BLaER1 treated with 17β-estradiol and CSF1 and Interleukin-3, amounts not matched to agents 10 nM and 100 nM (cell line): ENCODE measurements at regions not wholly inside any gene's neighbourhood (a gene's known extent, or its start where the extent isn't known, plus 50 kb on each side); places are given as distances from the start of the nearest gene placed in this dataset.
"Not testable (repeated sequence)": the region's sequence is repeated elsewhere in the genome, so short reads cannot be mapped to it uniquely, and the experiment has no call there.

Source experiments
- H3K27ac ChIP-seq, 11 experiments: shearing (Covaris generic); formaldehyde crosslinking; 2 replicates each; pipeline ENCODE4 v1.8.1; 2022
- H3K27me3 ChIP-seq, 11 experiments: shearing (Covaris generic); formaldehyde crosslinking; 2 replicates each; pipeline ENCODE4 v1.8.1; 2022
- H3K36me3 ChIP-seq, 11 experiments: shearing (Covaris generic); formaldehyde crosslinking; 2 replicates each; pipeline ENCODE4 v1.8.1; 2022
- H3K4me1 ChIP-seq, 10 experiments: shearing (Covaris generic); formaldehyde crosslinking; 2 replicates each; pipeline ENCODE4 v1.8.1; 2022
- H3K4me2 ChIP-seq, 11 experiments: shearing (Covaris generic); formaldehyde crosslinking; 2 replicates each; pipeline ENCODE4 v1.8.1; 2022
- H3K4me3 ChIP-seq, 10 experiments: shearing (Covaris generic); formaldehyde crosslinking; 2 replicates each; pipeline ENCODE4 v1.8.1; 2022
- H3K9ac ChIP-seq, 11 experiments: shearing (Covaris generic); formaldehyde crosslinking; 2 replicates each; pipeline ENCODE4 v1.8.1; 2022
- H3K9me3 ChIP-seq, 11 experiments: shearing (Covaris generic); formaldehyde crosslinking; replicated peaks in 1 of 11; 2 replicates each; pipeline ENCODE4 v1.8.1; 2022
- H4K20me1 ChIP-seq, 11 experiments: shearing (Covaris generic); formaldehyde crosslinking; 2 replicates each; pipeline ENCODE4 v1.8.1; 2022
- Cebpa-rat ChIP-seq, 11 experiments: shearing (Covaris generic); IDR thresholded peaks; 2 replicates each; pipeline ENCODE4 v1.8.1; 2022

- Histone ChIP-seq H3K4me1 (peaks cover 14 to 47% (median 31%) of the 10 kb centered on the region in 10 experiments), H3K9ac (no peak overlapping the region), H3K9me3 (peaks cover 0 to 5% (median 0%) of the 10 kb centered on the region in 11 experiments; a peak in 2 of 22 replicates), H3K36me3 (no peaks in the 10 kb centered on the region), H4K20me1 (peaks cover 0 to 11% (median 0%) of the 10 kb centered on the region in 11 experiments; a peak in 5 of 22 replicates), H3K4me3 (no peak overlapping the region), H3K27me3 (peaks cover 0 to 26% (median 0%) of the 10 kb centered on the region in 11 experiments; a peak in 8 of 22 replicates), H3K4me2 (no peak overlapping the region), H3K27ac (no peak overlapping the region)
- TF ChIP-seq Cebpa-rat (IDR thresholded peaks at IDR 0.05), result no peak
Measured at GRCh38 chr10:131822692-131823245, 78.0 kb upstream of the PPP2R2D start.

GRCh38 chr10:131823601-131824099, 77.2 kb upstream of the PPP2R2D start:
- H3K9ac ChIP-seq, H3K36me3 ChIP-seq, H3K27ac ChIP-seq, H3K4me3 ChIP-seq, H3K9me3 ChIP-seq: not testable (repeated sequence)
- H3K27me3 ChIP-seq, result peaks cover 0 to 26% (median 0%) of the 10 kb centered on the region in 11 experiments; a peak in 8 of 22 replicates
- peak overlapping the region in 1 of 11 experiments; percentile 95; a peak in 1 of 22 replicates for H3K4me2 ChIP-seq
- peaks cover 0 to 11% (median 0%) of the 10 kb centered on the region in 11 experiments; a peak in 5 of 22 replicates for H4K20me1 ChIP-seq
- peaks cover 14 to 41% (median 27%) of the 10 kb centered on the region in 10 experiments for H3K4me1 ChIP-seq

GRCh38 chr10:131824371-131825149, 76.2 kb upstream of the PPP2R2D start:
- no peak for TF ChIP-seq Cebpa-rat (IDR thresholded peaks at IDR 0.05)
- Histone ChIP-seq H3K4me2 (peak overlapping the region; percentile 69 to 96 (median 82)), H3K36me3 (no peaks in the 10 kb centered on the region), H3K4me3 (peak overlapping the region in 3 of 10 experiments; percentile 7 to 22 (median 14); a peak in 3 of 20 replicates), H3K27me3 (peaks cover 0 to 26% (median 0%) of the 10 kb centered on the region in 11 experiments; a peak in 8 of 22 replicates), H3K27ac (peak overlapping the region in 3 of 11 experiments; percentile 2 to 35 (median 18); a peak in 2 of 22 replicates), H3K9ac (peak overlapping the region in 4 of 11 experiments; percentile 46 to 61 (median 55); a peak in 10 of 22 replicates), H3K9me3 (peaks cover 0 to 10% (median 0%) of the 10 kb centered on the region in 11 experiments; a peak in 5 of 22 replicates), H4K20me1 (peaks cover 0 to 11% (median 0%) of the 10 kb centered on the region in 11 experiments; a peak in 5 of 22 replicates), H3K4me1 (peaks cover 14 to 41% (median 27%) of the 10 kb centered on the region in 10 experiments)

- Histone ChIP-seq H3K9ac (peak overlapping the region in 4 of 11 experiments; percentile 46 to 61 (median 55); a peak in 6 of 22 replicates), H3K4me3 (peak overlapping the region in 3 of 10 experiments; percentile 7 to 22 (median 14); a peak in 2 of 20 replicates), H4K20me1 (peaks cover 0 to 11% (median 0%) of the 10 kb centered on the region in 11 experiments; a peak in 5 of 22 replicates), H3K4me2 (peak overlapping the region; percentile 69 to 96 (median 82)), H3K27me3 (peaks cover 0 to 26% (median 0%) of the 10 kb centered on the region in 11 experiments; a peak in 8 of 22 replicates), H3K36me3 (no peaks in the 10 kb centered on the region), H3K9me3 (peaks cover 0 to 10% (median 0%) of the 10 kb centered on the region in 11 experiments; a peak in 5 of 22 replicates), H3K27ac (peak overlapping the region in 3 of 11 experiments; percentile 2 to 35 (median 18); a peak in 2 of 22 replicates), H3K4me1 (peaks cover 14 to 41% (median 26%) of the 10 kb centered on the region in 10 experiments)
- no peak for TF ChIP-seq Cebpa-rat (IDR thresholded peaks at IDR 0.05)
Measured at GRCh38 chr10:131825150-131825848, 75.5 kb upstream of the PPP2R2D start.

GRCh38 chr10:131825960-131826650, 74.7 kb upstream of the PPP2R2D start:
- no peak overlapping the region for H3K9ac ChIP-seq
- no peak overlapping the region for H3K4me3 ChIP-seq
- H3K9me3 ChIP-seq, result peaks cover 0 to 10% (median 0%) of the 10 kb centered on the region in 11 experiments; a peak in 5 of 22 replicates
- H3K27ac ChIP-seq, result no peak overlapping the region
- peak overlapping the region in 9 of 11 experiments; percentile 37 to 96 (median 86); a peak in 14 of 22 replicates for H3K4me2 ChIP-seq
- peaks cover 14 to 40% (median 26%) of the 10 kb centered on the region in 10 experiments for H3K4me1 ChIP-seq
- peaks cover 0 to 26% (median 0%) of the 10 kb centered on the region in 11 experiments; a peak in 8 of 22 replicates for H3K27me3 ChIP-seq
- no peak for TF ChIP-seq Cebpa-rat (IDR thresholded peaks at IDR 0.05)
- H3K36me3 ChIP-seq, result no peaks in the 10 kb centered on the region
- H4K20me1 ChIP-seq, result peaks cover 0 to 11% (median 0%) of the 10 kb centered on the region in 11 experiments; a peak in 4 of 22 replicates

GRCh38 chr10:131829156-131829930, 71.5 kb upstream of the PPP2R2D start:
- Histone ChIP-seq H3K9ac (no peak overlapping the region), H3K27me3 (peaks cover 0 to 23% (median 0%) of the 10 kb centered on the region in 11 experiments; a peak in 8 of 22 replicates), H3K4me3 (no peak overlapping the region), H3K27ac (no peak overlapping the region), H4K20me1 (peaks cover 0 to 8% (median 0%) of the 10 kb centered on the region in 11 experiments; a peak in 4 of 22 replicates), H3K4me1 (peaks cover 11 to 24% (median 22%) of the 10 kb centered on the region in 10 experiments), H3K4me2 (no peak overlapping the region), H3K9me3 (peaks cover 2 to 20% (median 10%) of the 10 kb centered on the region in 11 experiments; a peak in 17 of 22 replicates), H3K36me3 (no peaks in the 10 kb centered on the region)
- TF ChIP-seq Cebpa-rat (IDR thresholded peaks at IDR 0.05), result no peak

- no peak for TF ChIP-seq Cebpa-rat (IDR thresholded peaks at IDR 0.05)
- Histone ChIP-seq H3K4me3 (no peak overlapping the region), H3K27ac (no peak overlapping the region), H3K9me3 (peaks cover 14 to 32% (median 22%) of the 10 kb centered on the region in 11 experiments; a peak in 21 of 22 replicates), H4K20me1 (no peaks in the 10 kb centered on the region; a peak in 2 of 22 replicates), H3K9ac (no peak overlapping the region), H3K36me3 (no peaks in the 10 kb centered on the region), H3K27me3 (peaks cover 0 to 11% (median 0%) of the 10 kb centered on the region in 11 experiments; a peak in 6 of 22 replicates), H3K4me1 (peaks cover 0 to 12% (median 10%) of the 10 kb centered on the region in 10 experiments; a peak in 16 of 20 replicates), H3K4me2 (no peak overlapping the region)
Measured at GRCh38 chr10:131830446-131831130, 70.2 kb upstream of the PPP2R2D start.
